NCI-H345 treated with DMSO at 0.1 percent for 48 hours (cell line): ENCODE measurements at regions not wholly inside any gene's neighbourhood (a gene's known extent, or its start where the extent isn't known, plus 50 kb on each side); places are given as distances from the start of the nearest gene placed in this dataset.

Experiments
- DNase-seq: peaks from one replicate; lab custom pipeline; 2025; ENCODE audit not compliant: unreplicated experiment; lab: John Stamatoyannopoulos, UW

- no peak for DNase-seq
These were observed 125.6 kb upstream of the PKDCC start for GRCh38 chr2:41922177-41922576.

GRCh38 chr2:41923156-41923786, 124.5 kb upstream of the PKDCC start:
- no peak for DNase-seq

GRCh38 chr2:41924024-41924423, 123.8 kb upstream of the PKDCC start:
- no peak for DNase-seq

GRCh38 chr2:41924709-41925408, 123.0 kb upstream of the PKDCC start:
- no peak for DNase-seq

- no peak for DNase-seq
These were observed 122.1 kb upstream of the PKDCC start for GRCh38 chr2:41925712-41926111.

GRCh38 chr2:41926614-41927580, 120.9 kb upstream of the PKDCC start:
- DNase-seq: no peak

- DNase-seq: no peak
These were observed 120.1 kb upstream of the PKDCC start for GRCh38 chr2:41927581-41928264.

- no peak for DNase-seq
These were observed 119.3 kb upstream of the PKDCC start for GRCh38 chr2:41928526-41928925.

- DNase-seq: no peak
These were observed 116.8 kb upstream of the PKDCC start for GRCh38 chr2:41930807-41931566.

GRCh38 chr2:41932241-41933045, 115.4 kb upstream of the PKDCC start:
- no peak for DNase-seq

- no peak for DNase-seq
These were observed 114.8 kb upstream of the PKDCC start for GRCh38 chr2:41933046-41933420.

- no peak for DNase-seq
These were observed 114.1 kb upstream of the PKDCC start for GRCh38 chr2:41933585-41934320.

- DNase-seq: no peak
These were observed 113.4 kb upstream of the PKDCC start for GRCh38 chr2:41934329-41934958.

- DNase-seq: no peak
These were observed 112.8 kb upstream of the PKDCC start for GRCh38 chr2:41935002-41935401.

- DNase-seq: no peak
These were observed 112.0 kb upstream of the PKDCC start for GRCh38 chr2:41935825-41936224.

GRCh38 chr2:41936771-41937463, 110.9 kb upstream of the PKDCC start:
- no peak for DNase-seq

GRCh38 chr2:41937464-41937906, 110.3 kb upstream of the PKDCC start:
- no peak for DNase-seq
